ENCODE measurements at regions not wholly inside any gene's neighbourhood (a gene's known extent, or its start where the extent isn't known, plus 50 kb on each side); places are given as distances from the start of the nearest gene placed in this dataset.

- TF ChIP-seq CTCF (IDR thresholded peaks at IDR 0.05; ENCODE audit: poor library complexity) (no peak), EZH2phosphoT487 (IDR thresholded peaks at IDR 0.05; ENCODE audit: low read depth, severe bottlenecking, unreplicated experiment) (no peak)
Measured at GRCh38 chr1:101077849-101078248, 52.3 kb upstream of the DPH5 start.
